Stomach (tissue), 8 donors: ENCODE measurements at regions not wholly inside any gene's neighbourhood (a gene's known extent, or its start where the extent isn't known, plus 50 kb on each side); places are given as distances from the start of the nearest gene placed in this dataset.

Source experiments
- DNase-seq, 2 donors: peaks; one replicate each; pipeline versions ENCODE4 v3.0.0 to v3.0.0-alpha.2; 2013 to 2019
- H3K27ac ChIP-seq, 5 donors: fragments of 200-600 bp in 4 of 5; sonication (generic) in 4 of 5; one replicate each; pipeline ENCODE4 v1.5.1; 2013 to 2019; ENCODE audit warnings: mild to moderate bottlenecking in 1 of 5, moderate library complexity in 1 of 5
- H3K27me3 ChIP-seq, 3 donors: fragments of 200-600 bp; sonication (generic); one replicate each; pipeline ENCODE4 v1.5.1; 2017 to 2019; ENCODE audit warnings: mixed run types in 1 of 3
- H3K36me3 ChIP-seq, 4 donors: fragments of 200-600 bp; sonication (generic); 1 replicate in 3 of 4; 2 replicates in 1 of 4; pipeline ENCODE4 v1.5.1; 2016 to 2019
- H3K4me1 ChIP-seq, 4 donors: fragments of 200-600 bp; sonication (generic); one replicate each; pipeline ENCODE4 v1.5.1; 2016 to 2019
- H3K4me3 ChIP-seq, 4 donors: fragments of 200-600 bp; sonication (generic) in 3 of 4; one replicate each; pipeline ENCODE4 v1.5.1; 2016 to 2019; ENCODE audit warnings: mild to moderate bottlenecking in 1 of 4
- H3K9me3 ChIP-seq, 4 donors: fragments of 200-600 bp; sonication (generic); one replicate each; pipeline ENCODE4 v1.5.1; 2016 to 2019
- CTCF ChIP-seq, 7 experiments: fragments of 450-650 bp in 4 of 7; fragments of 200-600 bp in 3 of 7; sonication (generic) in 3 of 7; IDR thresholded peaks; one replicate each; pipeline ENCODE4 v1.5.1; 2016 to 2019; ENCODE audit warnings: antibody characterized with exemption in 7 of 7, control low read depth in 2 of 7, mild to moderate bottlenecking in 1 of 7
- EP300 ChIP-seq: sonication (generic); formaldehyde crosslinking; IDR thresholded peaks from one replicate; pipeline ENCODE4 v1.6.1; 2017; ENCODE audit warnings: antibody characterized with exemption
- POLR2A ChIP-seq, 4 donors: fragments of 450-650 bp; IDR thresholded peaks; one replicate each; pipeline ENCODE4 v1.6.1; 2016; ENCODE audit warnings: antibody characterized with exemption in 4 of 4, control low read depth in 2 of 4, mild to moderate bottlenecking in 1 of 4, moderate library complexity in 1 of 4
- POLR2AphosphoS5 ChIP-seq, 3 donors: sonication (generic); formaldehyde crosslinking; IDR thresholded peaks; one replicate each; pipeline ENCODE4 v1.6.1; 2016; ENCODE audit warnings: antibody characterized with exemption in 3 of 3
- WGBS, 5 donors: extraction: QIAGEN DNeasy Blood & Tissue Kit in 3 of 5; methylation state at CpG; one replicate each; pipeline versions ENCODE4 v1.1.5 to v1.1.7; 2013 to 2018; 5-methylcytosine and 5-hydroxymethylcytosine counted together
- intact Hi-C: fragments of 100-400 bp; cut with DNase I; formaldehyde crosslinking; loops from one replicate; pipeline ENCODE4 v1.15.1; 2023; ENCODE audit warnings: low total_unique reads
- donor health status: healthy with polysubstance abuse.
- donor health status: Bipolar disorder and iron deficiency.
- donor health status: healthy.

- intact Hi-C loops, result no loop called here
- 70 to 83% (median 80%) methylated on average over 3 of the region's 3 CpGs for WGBS, 5 donors
- no peak for DNase-seq
- no peaks in the 10 kb centered on the region for H3K9me3 ChIP-seq
- TF ChIP-seq POLR2AphosphoS5 (IDR thresholded peaks at IDR 0.05), result no peak
- no peak for TF ChIP-seq EP300
- TF ChIP-seq CTCF (IDR thresholded peaks at IDR 0.05), result no peak
- no peak for TF ChIP-seq POLR2A (IDR thresholded peaks at IDR 0.05)
- no peak overlapping the region for H3K27ac ChIP-seq
- H3K36me3 ChIP-seq, result no peaks in the 10 kb centered on the region
- H3K4me3 ChIP-seq, result no peak overlapping the region
- peaks cover 0 to 8% (median 0%) of the 10 kb centered on the region in 3 donors for H3K27me3 ChIP-seq
- no peaks in the 10 kb centered on the region for H3K4me1 ChIP-seq
Observed at GRCh38 chr1:57983441-57983840, 559.6 kb upstream of the DAB1 start.

GRCh38 chr1:57982852-57983251, 559.0 kb upstream of the DAB1 start:
- TF ChIP-seq POLR2A (IDR thresholded peaks at IDR 0.05) (no peak), EP300 (no peak), POLR2AphosphoS5 (IDR thresholded peaks at IDR 0.05) (no peak), CTCF (IDR thresholded peaks at IDR 0.05) (no peak)
- intact Hi-C loops, result no loop called here
- WGBS, 5 donors, result 59 to 78% (median 72%) methylated on average over 4 of the region's 4 CpGs
- no peak for DNase-seq
- Histone ChIP-seq H3K4me1 (no peaks in the 10 kb centered on the region), H3K9me3 (peaks cover 0 to 5% (median 2%) of the 10 kb centered on the region in 4 donors), H3K36me3 (no peaks in the 10 kb centered on the region), H3K27ac (no peak overlapping the region), H3K27me3 (peaks cover 0 to 3% (median 0%) of the 10 kb centered on the region in 3 donors), H3K4me3 (no peak overlapping the region)

GRCh38 chr1:57976216-57976615, 552.4 kb upstream of the DAB1 start:
- Histone ChIP-seq H3K27me3 (no peaks in the 10 kb centered on the region), H3K4me3 (no peak overlapping the region), H3K36me3 (no peaks in the 10 kb centered on the region), H3K4me1 (no peaks in the 10 kb centered on the region), H3K27ac (no peak overlapping the region), H3K9me3 (peaks cover 0 to 21% (median 7%) of the 10 kb centered on the region in 4 donors)
- DNase-seq, result no peak
- intact Hi-C loops, result no loop called here
- no peak for TF ChIP-seq POLR2AphosphoS5 (IDR thresholded peaks at IDR 0.05)
- TF ChIP-seq EP300, result no peak
- no peak for TF ChIP-seq POLR2A (IDR thresholded peaks at IDR 0.05)
- TF ChIP-seq CTCF (IDR thresholded peaks at IDR 0.05), result no peak
- 77 to 81% (median 79%) methylated on average over 5 of the region's 5 CpGs for WGBS, 5 donors

- no peaks in the 10 kb centered on the region for H3K27me3 ChIP-seq
- H3K27ac ChIP-seq, result no peak overlapping the region
- no peaks in the 10 kb centered on the region for H3K4me1 ChIP-seq
- DNase-seq, result no peak
- no peaks in the 10 kb centered on the region for H3K36me3 ChIP-seq
- WGBS, 5 donors, result 77 to 91% (median 86%) methylated on average over 5 of the region's 5 CpGs
- H3K4me3 ChIP-seq, result no peak overlapping the region
- intact Hi-C loops, result no loop called here
- no peak for TF ChIP-seq POLR2AphosphoS5 (IDR thresholded peaks at IDR 0.05)
- no peak for TF ChIP-seq EP300
- no peak for TF ChIP-seq POLR2A (IDR thresholded peaks at IDR 0.05)
- no peak for TF ChIP-seq CTCF (IDR thresholded peaks at IDR 0.05)
- H3K9me3 ChIP-seq, result peaks cover 0 to 7% (median 2%) of the 10 kb centered on the region in 4 donors
Observed at GRCh38 chr1:57968321-57968720, 544.5 kb upstream of the DAB1 start.
